NOMO-1 treated with DMSO at 0.1 percent for 48 hours (cell line): ENCODE measurements at regions not wholly inside any gene's neighbourhood (a gene's known extent, or its start where the extent isn't known, plus 50 kb on each side); places are given as distances from the start of the nearest gene placed in this dataset.
A peak's percentile ranks its signal among the peaks of the same experiment; 100 is the strongest.
"Not testable (repeated sequence)": the region's sequence is repeated elsewhere in the genome, so short reads cannot be mapped to it uniquely, and the experiment has no call there.

ENCODE experiments used
- DNase-seq: peaks from one replicate; lab custom pipeline; 2025; ENCODE audit not compliant: unreplicated experiment; lab: John Stamatoyannopoulos, UW

GRCh38 chr12:102669056-102669455, 188.7 kb upstream of the IGF1 start:
- DNase-seq: no peak

GRCh38 chr12:102666176-102666575, 185.8 kb upstream of the IGF1 start:
- not testable (repeated sequence) for DNase-seq

GRCh38 chr12:102659200-102659911, 179.0 kb upstream of the IGF1 start:
- no peak for DNase-seq

- no peak for DNase-seq
Measured at GRCh38 chr12:102653406-102653805, 173.0 kb upstream of the IGF1 start.

- no peak for DNase-seq
Measured at GRCh38 chr12:102652645-102653313, 172.4 kb upstream of the IGF1 start.

- DNase-seq: no peak
Measured at GRCh38 chr12:102645968-102646367, 165.6 kb upstream of the IGF1 start.

GRCh38 chr12:102643879-102644575, 163.7 kb upstream of the IGF1 start:
- no peak for DNase-seq

GRCh38 chr12:102642199-102642598, 161.8 kb upstream of the IGF1 start:
- peak; percentile 39 for DNase-seq

GRCh38 chr12:102640658-102641057, 160.3 kb upstream of the IGF1 start:
- DNase-seq: not testable (repeated sequence)

GRCh38 chr12:102638777-102639176, 158.4 kb upstream of the IGF1 start:
- peak; percentile 40 for DNase-seq

- peak; percentile 18 for DNase-seq
Measured at GRCh38 chr12:102633981-102634605, 153.7 kb upstream of the IGF1 start.

GRCh38 chr12:102631274-102631673, 150.9 kb upstream of the IGF1 start:
- no peak for DNase-seq

GRCh38 chr12:102629262-102629888, 149.0 kb upstream of the IGF1 start:
- peak; percentile 20 for DNase-seq

GRCh38 chr12:102625819-102626218, 145.5 kb upstream of the IGF1 start:
- no peak for DNase-seq

- no peak for DNase-seq
Measured at GRCh38 chr12:102622618-102623017, 142.3 kb upstream of the IGF1 start.

- DNase-seq: no peak
Measured at GRCh38 chr12:102618197-102618877, 138.0 kb upstream of the IGF1 start.

- no peak for DNase-seq
Measured at GRCh38 chr12:102616692-102617091, 136.3 kb upstream of the IGF1 start.

- DNase-seq: no peak
Measured at GRCh38 chr12:102611995-102612394, 131.6 kb upstream of the IGF1 start.

GRCh38 chr12:102609996-102610395, 129.6 kb upstream of the IGF1 start:
- no peak for DNase-seq

- no peak for DNase-seq
Measured at GRCh38 chr12:102603021-102603420, 122.7 kb upstream of the IGF1 start.

GRCh38 chr12:102602521-102602920, 122.2 kb upstream of the IGF1 start:
- DNase-seq: no peak
